Endothelial cell of umbilical vein (primary cell): ENCODE measurements at regions not wholly inside any gene's neighbourhood (a gene's known extent, or its start where the extent isn't known, plus 50 kb on each side); places are given as distances from the start of the nearest gene placed in this dataset.

Source experiments
- BruUV-seq: library from RNA; stranded (reverse); fragments of 400-500 nt; replicated peaks from 2 replicates; lab custom pipeline; 2021; lab: Mats Ljungman, UMichigan
- CTCF ChIA-PET: fragments of 300-600, 350-600 bp; sonication (Branson Sonifier 250); formaldehyde crosslinking; loops from one replicate; lab custom pipeline; 2021; ENCODE audit warnings: antibody characterized with exemption, inconsistent platforms; lab: Charles Lee
- POLR2A ChIA-PET: fragments of 300-600, 350-600 bp; sonication (Branson Sonifier 250); formaldehyde crosslinking; loops from one replicate; lab custom pipeline; 2021; ENCODE audit warnings: antibody characterized with exemption, inconsistent platforms; lab: Charles Lee
- DNase-seq: peaks from one replicate; pipeline ENCODE4 v3.0.0-alpha.2; 2011; ENCODE audit warnings: low read depth, low spot score
- FAIRE-seq: peaks from 2 replicates; lab custom pipeline; 2011; peaks lifted over from hg19 to GRCh38; lab: Jason Lieb, UNC
- H2AFZ ChIP-seq: 2 replicates; pipeline ENCODE4 v1.6.0; 2012; ENCODE audit warnings: low read depth, low read length, control low read depth, inconsistent platforms
- H3K27ac ChIP-seq: 2 replicates; pipeline ENCODE4 v1.5.1; 2011; ENCODE audit warnings: low read depth, mild to moderate bottlenecking, control low read depth, low read length, moderate library complexity; ENCODE audit not compliant: insufficient read depth
- H3K27me3 ChIP-seq, 2 experiments: 2 replicates each; pipeline versions ENCODE4 v1.6.0 to v1.6.1; 2011; ENCODE audit warnings: low read length in 2 of 2, mixed read lengths in 1 of 2; ENCODE audit not compliant: control insufficient read depth in 2 of 2, insufficient read depth in 2 of 2
- H3K36me3 ChIP-seq, 2 experiments: 2 replicates in 1 of 2; 3 replicates in 1 of 2; pipeline ENCODE4 v1.5.1; 2011; ENCODE audit warnings: low read length in 2 of 2, mild to moderate bottlenecking in 1 of 2, moderate library complexity in 1 of 2; ENCODE audit not compliant: control insufficient read depth in 2 of 2, insufficient read depth in 2 of 2; ENCODE audit errors: extremely low read depth in 1 of 2
- H3K4me1 ChIP-seq: 3 replicates; pipeline ENCODE4 v1.5.1; 2011; ENCODE audit warnings: mild to moderate bottlenecking, low read length; ENCODE audit not compliant: control insufficient read depth, insufficient read depth; ENCODE audit errors: extremely low read depth
- H3K4me2 ChIP-seq: 2 replicates; pipeline ENCODE4 v1.6.1; 2011; ENCODE audit warnings: low read length, control low read depth, mixed read lengths; ENCODE audit not compliant: insufficient read depth
- H3K4me3 ChIP-seq, 3 experiments: fragments of 200-600 bp in 1 of 3; sonication (generic), shearing (Covaris generic) in 1 of 3; replicated peaks in 1 of 3; 2 replicates each; pipeline ENCODE4 v1.5.1; 2011 to 2016; ENCODE audit warnings: control low read depth in 3 of 3, low read length in 3 of 3, mild to moderate bottlenecking in 2 of 3, inconsistent platforms in 1 of 3, low read depth in 1 of 3, moderate library complexity in 1 of 3; ENCODE audit not compliant: insufficient read depth in 1 of 3
- H3K79me2 ChIP-seq: 2 replicates; pipeline ENCODE4 v1.6.0; 2012; ENCODE audit warnings: low read length, inconsistent platforms; ENCODE audit not compliant: control insufficient read depth, insufficient read depth
- H3K9ac ChIP-seq: replicated peaks from 2 replicates; pipeline ENCODE3; 2011; ENCODE audit warnings: low read length, control low read depth; ENCODE audit not compliant: insufficient read depth; ENCODE audit errors: extremely low read depth
- H3K9me1 ChIP-seq: replicated peaks from 3 replicates; pipeline ENCODE4 v1.6.0; 2011; ENCODE audit warnings: mild to moderate bottlenecking, low read length; ENCODE audit not compliant: control insufficient read depth, insufficient read depth; ENCODE audit errors: extremely low read depth
- H3K9me3 ChIP-seq: replicated peaks from 2 replicates; pipeline ENCODE4 v1.5.1; 2012; ENCODE audit warnings: low read length, inconsistent platforms; ENCODE audit not compliant: control insufficient read depth, insufficient read depth
- H4K20me1 ChIP-seq: replicated peaks from 2 replicates; pipeline ENCODE3; 2011; ENCODE audit warnings: mild to moderate bottlenecking, low read length; ENCODE audit not compliant: control insufficient read depth, insufficient read depth; ENCODE audit errors: extremely low read depth
- EZH2 ChIP-seq: IDR thresholded peaks from 2 replicates; pipeline ENCODE4 v1.6.1; 2012; ENCODE audit warnings: borderline replicate concordance, low read depth, mild to moderate bottlenecking, moderate library complexity, low read length, inconsistent platforms; ENCODE audit not compliant: severe bottlenecking
- FOS ChIP-seq: IDR thresholded peaks from 2 replicates; pipeline ENCODE4 v1.6.1; 2011; ENCODE audit warnings: mild to moderate bottlenecking, low read length, moderate library complexity, borderline replicate concordance; ENCODE audit not compliant: insufficient read depth
- GATA2 ChIP-seq: IDR thresholded peaks from 2 replicates; pipeline ENCODE4 v1.7.0; 2011; ENCODE audit warnings: low read depth, mild to moderate bottlenecking, moderate library complexity, mixed read lengths, low read length; ENCODE audit not compliant: insufficient read length, insufficient read depth
- JUN ChIP-seq: IDR thresholded peaks from 2 replicates; pipeline ENCODE4 v1.6.1; 2011; ENCODE audit warnings: borderline replicate concordance, low read depth; ENCODE audit not compliant: insufficient read length, insufficient read depth
- MYC ChIP-seq: IDR thresholded peaks from one replicate; pipeline ENCODE4 v1.6.1; 2011; ENCODE audit warnings: mild to moderate bottlenecking, low read depth, low read length
- POLR2A ChIP-seq: IDR thresholded peaks from 2 replicates; pipeline ENCODE4 v1.6.1; 2012; ENCODE audit warnings: low read depth, mild to moderate bottlenecking, control low read depth, low read length
- POLR2AphosphoS5 ChIP-seq: IDR thresholded peaks from 2 replicates; pipeline ENCODE4 v1.6.1; 2012; ENCODE audit warnings: low read depth, mild to moderate bottlenecking, control low read depth, low read length, moderate library complexity; ENCODE audit not compliant: insufficient read depth
- dilution Hi-C: fragments of 300-500 bp; cut with MboI; formaldehyde crosslinking; loops from one replicate; pipeline ENCODE4 v1.15.0; 2019; ENCODE audit warnings: low sequenced_read_pairs; ENCODE audit not compliant: extremely low pct_ligation_motif_present
- intact Hi-C: fragments of 100-400 bp; cut with micrococcal nuclease; formaldehyde crosslinking; loops from one replicate; pipeline ENCODE4 v1.10.0; 2022
- TF ChIP-seq, protein P1 (sequence below), 2 donors: IDR thresholded peaks; 1 replicate in 1 of 2; 2 replicates in 1 of 2; pipeline ENCODE4 v1.5.1; 2011; ENCODE audit warnings: low read length in 2 of 2, mild to moderate bottlenecking in 2 of 2, moderate library complexity in 2 of 2, control low read depth in 1 of 2, inconsistent platforms in 1 of 2, low read depth in 1 of 2; ENCODE audit not compliant: insufficient read depth in 1 of 2; ENCODE audit errors: extremely low read depth in 1 of 2
- TF ChIP-seq, protein P2 (sequence below): IDR thresholded peaks from 2 replicates; pipeline ENCODE4 v1.6.1; 2011; ENCODE audit not compliant: insufficient read depth, insufficient read length

DNA sequence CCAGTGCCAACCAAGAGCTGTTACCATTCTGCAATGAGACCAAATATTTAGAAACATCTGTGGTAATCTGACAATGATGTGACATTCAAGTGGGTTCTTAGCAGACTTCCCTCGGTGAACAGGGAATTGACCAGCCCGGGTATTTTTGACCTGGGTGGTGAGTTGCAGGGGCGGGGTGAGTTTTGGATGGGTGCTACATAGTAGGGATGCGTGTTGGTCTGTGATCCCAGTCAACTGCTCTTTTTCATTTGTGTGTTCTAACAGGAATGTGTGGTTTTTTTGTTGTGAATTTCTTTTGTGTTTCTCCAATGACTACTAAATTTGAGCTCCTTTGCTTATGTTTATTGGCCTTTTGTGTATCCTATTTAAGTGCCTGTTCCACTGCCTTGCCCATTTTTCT lies 273.6 kb upstream of the HABP2 start:
- CTCF ChIA-PET = no interaction called here
- Histone ChIP-seq H3K9ac (no peak overlapping the region), H3K27me3 (no peaks in the 10 kb centered on the region), H4K20me1 (no peaks in the 10 kb centered on the region), H3K4me2 (no peak overlapping the region), H3K27ac (no peak overlapping the region), H3K9me1 (no peaks in the 10 kb centered on the region), H3K4me3 (no peak overlapping the region), H2AFZ (no peak overlapping the region), H3K36me3 (no peaks in the 10 kb centered on the region), H3K9me3 (no peaks in the 10 kb centered on the region), H3K79me2 (no peaks in the 10 kb centered on the region), H3K4me1 (no peaks in the 10 kb centered on the region)
- BruUV-seq = no TSS peak
- intact Hi-C loops = no loop called here
- POLR2A ChIA-PET = no interaction called here
- DNase-seq (no peak), FAIRE-seq (no peak)
- dilution Hi-C loops = no loop called here
- TF ChIP-seq POLR2AphosphoS5 (no peak), EZH2 (no peak), JUN (no peak), FOS (no peak), POLR2A (no peak), MYC (no peak), GATA2 (no peak)
- TF ChIP-seq, protein P1, sequence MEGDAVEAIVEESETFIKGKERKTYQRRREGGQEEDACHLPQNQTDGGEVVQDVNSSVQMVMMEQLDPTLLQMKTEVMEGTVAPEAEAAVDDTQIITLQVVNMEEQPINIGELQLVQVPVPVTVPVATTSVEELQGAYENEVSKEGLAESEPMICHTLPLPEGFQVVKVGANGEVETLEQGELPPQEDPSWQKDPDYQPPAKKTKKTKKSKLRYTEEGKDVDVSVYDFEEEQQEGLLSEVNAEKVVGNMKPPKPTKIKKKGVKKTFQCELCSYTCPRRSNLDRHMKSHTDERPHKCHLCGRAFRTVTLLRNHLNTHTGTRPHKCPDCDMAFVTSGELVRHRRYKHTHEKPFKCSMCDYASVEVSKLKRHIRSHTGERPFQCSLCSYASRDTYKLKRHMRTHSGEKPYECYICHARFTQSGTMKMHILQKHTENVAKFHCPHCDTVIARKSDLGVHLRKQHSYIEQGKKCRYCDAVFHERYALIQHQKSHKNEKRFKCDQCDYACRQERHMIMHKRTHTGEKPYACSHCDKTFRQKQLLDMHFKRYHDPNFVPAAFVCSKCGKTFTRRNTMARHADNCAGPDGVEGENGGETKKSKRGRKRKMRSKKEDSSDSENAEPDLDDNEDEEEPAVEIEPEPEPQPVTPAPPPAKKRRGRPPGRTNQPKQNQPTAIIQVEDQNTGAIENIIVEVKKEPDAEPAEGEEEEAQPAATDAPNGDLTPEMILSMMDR (IDR thresholded peaks at IDR 0.05; ENCODE audit: extremely low read depth in 1 of 2, insufficient read depth in 1 of 2, low read depth in 1 of 2, low read length in 2 of 2) = no peak
- TF ChIP-seq, protein P2, sequence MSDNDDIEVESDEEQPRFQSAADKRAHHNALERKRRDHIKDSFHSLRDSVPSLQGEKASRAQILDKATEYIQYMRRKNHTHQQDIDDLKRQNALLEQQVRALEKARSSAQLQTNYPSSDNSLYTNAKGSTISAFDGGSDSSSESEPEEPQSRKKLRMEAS = no peak
